Endothelial cell of umbilical vein (primary cell): ENCODE measurements at regions not wholly inside any gene's neighbourhood (a gene's known extent, or its start where the extent isn't known, plus 50 kb on each side); places are given as distances from the start of the nearest gene placed in this dataset.

Source experiments
- BruUV-seq: library from RNA; stranded (reverse); fragments of 400-500 nt; replicated peaks from 2 replicates; lab custom pipeline; 2021; lab: Mats Ljungman, UMichigan
- CTCF ChIA-PET: fragments of 300-600, 350-600 bp; sonication (Branson Sonifier 250); formaldehyde crosslinking; loops from one replicate; lab custom pipeline; 2021; ENCODE audit warnings: antibody characterized with exemption, inconsistent platforms; lab: Charles Lee
- POLR2A ChIA-PET: fragments of 300-600, 350-600 bp; sonication (Branson Sonifier 250); formaldehyde crosslinking; loops from one replicate; lab custom pipeline; 2021; ENCODE audit warnings: antibody characterized with exemption, inconsistent platforms; lab: Charles Lee
- DNase-seq: peaks from one replicate; pipeline ENCODE4 v3.0.0-alpha.2; 2011; ENCODE audit warnings: low read depth, low spot score
- FAIRE-seq: peaks from 2 replicates; lab custom pipeline; 2011; peaks lifted over from hg19 to GRCh38; lab: Jason Lieb, UNC
- H2AFZ ChIP-seq: 2 replicates; pipeline ENCODE4 v1.6.0; 2012; ENCODE audit warnings: low read depth, low read length, control low read depth, inconsistent platforms
- H3K27ac ChIP-seq: 2 replicates; pipeline ENCODE4 v1.5.1; 2011; ENCODE audit warnings: low read depth, mild to moderate bottlenecking, control low read depth, low read length, moderate library complexity; ENCODE audit not compliant: insufficient read depth
- H3K27me3 ChIP-seq, 2 experiments: 2 replicates each; pipeline versions ENCODE4 v1.6.0 to v1.6.1; 2011; ENCODE audit warnings: low read length in 2 of 2, mixed read lengths in 1 of 2; ENCODE audit not compliant: control insufficient read depth in 2 of 2, insufficient read depth in 2 of 2
- H3K36me3 ChIP-seq, 2 experiments: 2 replicates in 1 of 2; 3 replicates in 1 of 2; pipeline ENCODE4 v1.5.1; 2011; ENCODE audit warnings: low read length in 2 of 2, mild to moderate bottlenecking in 1 of 2, moderate library complexity in 1 of 2; ENCODE audit not compliant: control insufficient read depth in 2 of 2, insufficient read depth in 2 of 2; ENCODE audit errors: extremely low read depth in 1 of 2
- H3K4me1 ChIP-seq: 3 replicates; pipeline ENCODE4 v1.5.1; 2011; ENCODE audit warnings: mild to moderate bottlenecking, low read length; ENCODE audit not compliant: control insufficient read depth, insufficient read depth; ENCODE audit errors: extremely low read depth
- H3K4me2 ChIP-seq: 2 replicates; pipeline ENCODE4 v1.6.1; 2011; ENCODE audit warnings: low read length, control low read depth, mixed read lengths; ENCODE audit not compliant: insufficient read depth
- H3K4me3 ChIP-seq, 3 experiments: fragments of 200-600 bp in 1 of 3; sonication (generic), shearing (Covaris generic) in 1 of 3; replicated peaks in 1 of 3; 2 replicates each; pipeline ENCODE4 v1.5.1; 2011 to 2016; ENCODE audit warnings: control low read depth in 3 of 3, low read length in 3 of 3, mild to moderate bottlenecking in 2 of 3, inconsistent platforms in 1 of 3, low read depth in 1 of 3, moderate library complexity in 1 of 3; ENCODE audit not compliant: insufficient read depth in 1 of 3
- H3K79me2 ChIP-seq: 2 replicates; pipeline ENCODE4 v1.6.0; 2012; ENCODE audit warnings: low read length, inconsistent platforms; ENCODE audit not compliant: control insufficient read depth, insufficient read depth
- H3K9ac ChIP-seq: replicated peaks from 2 replicates; pipeline ENCODE3; 2011; ENCODE audit warnings: low read length, control low read depth; ENCODE audit not compliant: insufficient read depth; ENCODE audit errors: extremely low read depth
- H3K9me1 ChIP-seq: replicated peaks from 3 replicates; pipeline ENCODE4 v1.6.0; 2011; ENCODE audit warnings: mild to moderate bottlenecking, low read length; ENCODE audit not compliant: control insufficient read depth, insufficient read depth; ENCODE audit errors: extremely low read depth
- H3K9me3 ChIP-seq: replicated peaks from 2 replicates; pipeline ENCODE4 v1.5.1; 2012; ENCODE audit warnings: low read length, inconsistent platforms; ENCODE audit not compliant: control insufficient read depth, insufficient read depth
- H4K20me1 ChIP-seq: replicated peaks from 2 replicates; pipeline ENCODE3; 2011; ENCODE audit warnings: mild to moderate bottlenecking, low read length; ENCODE audit not compliant: control insufficient read depth, insufficient read depth; ENCODE audit errors: extremely low read depth
- CTCF ChIP-seq, 2 donors: IDR thresholded peaks; 1 replicate in 1 of 2; 2 replicates in 1 of 2; pipeline ENCODE4 v1.5.1; 2011; ENCODE audit warnings: low read length in 2 of 2, mild to moderate bottlenecking in 2 of 2, moderate library complexity in 2 of 2, control low read depth in 1 of 2, inconsistent platforms in 1 of 2, low read depth in 1 of 2; ENCODE audit not compliant: insufficient read depth in 1 of 2; ENCODE audit errors: extremely low read depth in 1 of 2
- GATA2 ChIP-seq: IDR thresholded peaks from 2 replicates; pipeline ENCODE4 v1.7.0; 2011; ENCODE audit warnings: low read depth, mild to moderate bottlenecking, moderate library complexity, mixed read lengths, low read length; ENCODE audit not compliant: insufficient read length, insufficient read depth
- JUN ChIP-seq: IDR thresholded peaks from 2 replicates; pipeline ENCODE4 v1.6.1; 2011; ENCODE audit warnings: borderline replicate concordance, low read depth; ENCODE audit not compliant: insufficient read length, insufficient read depth
- MAX ChIP-seq: IDR thresholded peaks from 2 replicates; pipeline ENCODE4 v1.6.1; 2011; ENCODE audit not compliant: insufficient read depth, insufficient read length
- POLR2A ChIP-seq: IDR thresholded peaks from 2 replicates; pipeline ENCODE4 v1.6.1; 2012; ENCODE audit warnings: low read depth, mild to moderate bottlenecking, control low read depth, low read length
- dilution Hi-C: fragments of 300-500 bp; cut with MboI; formaldehyde crosslinking; loops from one replicate; pipeline ENCODE4 v1.15.0; 2019; ENCODE audit warnings: low sequenced_read_pairs; ENCODE audit not compliant: extremely low pct_ligation_motif_present
- intact Hi-C: fragments of 100-400 bp; cut with micrococcal nuclease; formaldehyde crosslinking; loops from one replicate; pipeline ENCODE4 v1.10.0; 2022

- Histone ChIP-seq H2AFZ (no peak overlapping the region), H3K79me2 (no peaks in the 10 kb centered on the region), H4K20me1 (no peaks in the 10 kb centered on the region), H3K9me3 (no peaks in the 10 kb centered on the region), H3K4me2 (no peak overlapping the region), H3K36me3 (no peaks in the 10 kb centered on the region), H3K27me3 (peaks cover 0 to 2% of the 10 kb centered on the region in 2 experiments), H3K27ac (no peak overlapping the region), H3K4me3 (no peak overlapping the region), H3K4me1 (no peaks in the 10 kb centered on the region), H3K9me1 (no peaks in the 10 kb centered on the region), H3K9ac (no peak overlapping the region)
- BruUV-seq = no TSS peak
- dilution Hi-C loops = no loop called here
- TF ChIP-seq GATA2 = no peak
- no peak for TF ChIP-seq POLR2A
- TF ChIP-seq CTCF (IDR thresholded peaks at IDR 0.05; ENCODE audit: extremely low read depth in 1 of 2, insufficient read depth in 1 of 2, low read depth in 1 of 2, low read length in 2 of 2) = no peak
- TF ChIP-seq JUN = no peak
- no peak for TF ChIP-seq MAX
- FAIRE-seq (no peak), DNase-seq (no peak)
- intact Hi-C loops = no loop called here
- POLR2A ChIA-PET = no interaction called here
- CTCF ChIA-PET = no interaction called here
Measured at GRCh38 chr1:82125119-82125518, 324.4 kb downstream of the ADGRL2 start.

GRCh38 chr1:82121421-82121820, 320.7 kb downstream of the ADGRL2 start:
- TF ChIP-seq JUN = no peak
- TF ChIP-seq MAX = no peak
- dilution Hi-C loops = no loop called here
- Histone ChIP-seq H3K27me3 (peaks cover 0 to 2% of the 10 kb centered on the region in 2 experiments), H3K36me3 (no peaks in the 10 kb centered on the region), H3K4me2 (no peak overlapping the region), H4K20me1 (no peaks in the 10 kb centered on the region), H3K9me3 (no peaks in the 10 kb centered on the region), H3K4me3 (no peak overlapping the region), H3K27ac (no peak overlapping the region), H2AFZ (no peak overlapping the region), H3K9ac (no peak overlapping the region), H3K79me2 (no peaks in the 10 kb centered on the region), H3K9me1 (no peaks in the 10 kb centered on the region), H3K4me1 (no peaks in the 10 kb centered on the region)
- BruUV-seq = no TSS peak
- DNase-seq (no peak), FAIRE-seq (no peak)
- intact Hi-C loops = no loop called here
- ChIA-PET CTCF (no interaction called here), POLR2A (no interaction called here)
